HG03108 (cell line): ENCODE measurements at regions not wholly inside any gene's neighbourhood (a gene's known extent, or its start where the extent isn't known, plus 50 kb on each side); places are given as distances from the start of the nearest gene placed in this dataset.
"Not testable (repeated sequence)": the region's sequence is repeated elsewhere in the genome, so short reads cannot be mapped to it uniquely, and the experiment has no call there.

Source experiments
- ATAC-seq: cut with Tn5 transposase; IDR thresholded peaks from one replicate; pipeline ENCODE4 v1.9.1; 2021; ENCODE audit warnings: moderate library complexity; ENCODE audit not compliant: unreplicated experiment

GRCh38 chr2:117341690-117342089 lies 472.8 kb upstream of the DDX18 start:
- no peak for ATAC-seq

GRCh38 chr2:117342415-117342814 lies 472.1 kb upstream of the DDX18 start:
- no peak for ATAC-seq

GRCh38 chr2:117349687-117350086 lies 464.8 kb upstream of the DDX18 start:
- ATAC-seq: no peak

GRCh38 chr2:117351396-117351795 lies 463.1 kb upstream of the DDX18 start:
- ATAC-seq: no peak

GRCh38 chr2:117359266-117359914 lies 455.1 kb upstream of the DDX18 start:
- ATAC-seq: no peak

GRCh38 chr2:117360586-117360985 lies 453.9 kb upstream of the DDX18 start:
- no peak for ATAC-seq

- no peak for ATAC-seq
Measured at GRCh38 chr2:117378653-117379052, 435.8 kb upstream of the DDX18 start.

- no peak for ATAC-seq
Measured at GRCh38 chr2:117379928-117380327, 434.6 kb upstream of the DDX18 start.

- not testable (repeated sequence) for ATAC-seq
Measured at GRCh38 chr2:117383997-117384396, 430.5 kb upstream of the DDX18 start.

- no peak for ATAC-seq
Measured at GRCh38 chr2:117396161-117396560, 418.3 kb upstream of the DDX18 start.

- ATAC-seq: no peak
Measured at GRCh38 chr2:117401582-117401981, 412.9 kb upstream of the DDX18 start.

GRCh38 chr2:117406443-117406842 lies 408.0 kb upstream of the DDX18 start:
- ATAC-seq: no peak

- no peak for ATAC-seq
Measured at GRCh38 chr2:117407746-117408145, 406.7 kb upstream of the DDX18 start.

GRCh38 chr2:117409443-117409842 lies 405.0 kb upstream of the DDX18 start:
- no peak for ATAC-seq

GRCh38 chr2:117411983-117412382 lies 402.5 kb upstream of the DDX18 start:
- no peak for ATAC-seq

- no peak for ATAC-seq
Measured at GRCh38 chr2:117432746-117433145, 381.7 kb upstream of the DDX18 start.

- ATAC-seq: no peak
Measured at GRCh38 chr2:117436697-117437096, 377.8 kb upstream of the DDX18 start.

GRCh38 chr2:117470311-117471095 lies 344.0 kb upstream of the DDX18 start:
- ATAC-seq: no peak

- no peak for ATAC-seq
Measured at GRCh38 chr2:117481608-117482007, 332.9 kb upstream of the DDX18 start.

- no peak for ATAC-seq
Measured at GRCh38 chr2:117485588-117485987, 328.9 kb upstream of the DDX18 start.

GRCh38 chr2:117486081-117486480 lies 328.4 kb upstream of the DDX18 start:
- ATAC-seq: no peak

GRCh38 chr2:117492209-117492851 lies 322.2 kb upstream of the DDX18 start:
- no peak for ATAC-seq
